HUDEP-2 (cell line): ENCODE measurements at regions not wholly inside any gene's neighbourhood (a gene's known extent, or its start where the extent isn't known, plus 50 kb on each side); places are given as distances from the start of the nearest gene placed in this dataset.
"Not testable (repeated sequence)": the region's sequence is repeated elsewhere in the genome, so short reads cannot be mapped to it uniquely, and the experiment has no call there.

Experiments
- DNase-seq, 76 experiments: peaks; one replicate each; lab custom pipeline; 2025; ENCODE audit not compliant: unreplicated experiment in 76 of 76; lab: John Stamatoyannopoulos, UW

DNA sequence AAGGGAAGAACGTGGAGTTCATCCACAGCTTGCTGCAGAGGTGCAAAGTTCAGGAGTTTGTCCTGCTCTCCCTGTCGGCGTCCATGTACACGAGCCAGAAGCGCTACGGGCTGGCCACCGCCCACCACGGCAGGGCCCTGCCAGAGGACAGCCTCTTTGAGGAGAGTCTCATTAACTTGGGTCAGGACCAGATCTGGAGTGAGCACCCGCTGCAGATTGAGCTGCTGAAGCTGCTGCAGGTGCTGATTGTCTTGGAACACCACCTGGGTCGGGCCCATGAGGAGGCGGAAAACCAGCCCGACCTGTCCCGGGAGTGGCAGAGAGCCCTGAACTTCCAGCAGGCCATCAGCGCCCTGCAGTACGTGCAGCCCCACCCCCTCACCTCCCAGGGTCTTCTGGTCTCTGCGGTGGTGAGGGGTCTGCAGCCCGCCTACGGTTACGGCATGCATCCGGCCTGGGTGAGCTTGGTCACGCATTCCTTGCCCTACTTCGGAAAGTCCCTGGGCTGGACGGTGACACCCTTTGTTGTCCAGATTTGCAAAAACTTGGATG is 73.8 kb upstream of the MORC3 start:
- DNase-seq = no peak

DNA sequence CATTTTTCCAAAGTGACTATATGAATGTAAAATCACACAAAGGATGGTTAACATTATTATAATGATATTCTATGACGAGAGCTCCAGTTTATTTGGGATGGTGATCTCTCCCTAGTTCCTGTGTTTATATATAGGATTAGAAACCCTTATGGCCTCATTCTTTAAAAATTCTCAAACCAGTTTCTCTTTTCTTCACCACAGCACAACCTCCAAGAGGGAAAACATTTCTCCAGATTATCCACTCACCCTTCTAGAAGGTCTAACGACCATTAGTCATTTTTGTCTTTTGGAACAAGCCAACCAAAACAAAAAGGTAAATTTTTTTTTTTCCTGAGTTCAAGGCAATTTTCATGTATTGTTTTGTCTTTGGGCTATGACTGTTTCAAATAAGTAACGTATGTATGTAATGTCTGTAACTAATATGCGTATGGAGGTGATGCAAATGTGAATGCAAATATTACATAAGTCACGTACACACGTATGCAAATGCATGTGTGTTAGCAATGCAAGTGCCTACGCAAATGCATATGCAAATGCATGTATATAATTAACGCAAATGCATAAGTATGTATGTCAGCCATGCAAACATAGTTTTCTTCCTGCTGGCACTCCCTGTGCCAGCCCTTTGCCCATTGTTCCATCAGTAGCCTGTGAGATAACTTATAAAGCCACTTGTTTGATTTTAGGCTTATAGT is 72.5 kb upstream of the MORC3 start:
- no peak for DNase-seq

DNA sequence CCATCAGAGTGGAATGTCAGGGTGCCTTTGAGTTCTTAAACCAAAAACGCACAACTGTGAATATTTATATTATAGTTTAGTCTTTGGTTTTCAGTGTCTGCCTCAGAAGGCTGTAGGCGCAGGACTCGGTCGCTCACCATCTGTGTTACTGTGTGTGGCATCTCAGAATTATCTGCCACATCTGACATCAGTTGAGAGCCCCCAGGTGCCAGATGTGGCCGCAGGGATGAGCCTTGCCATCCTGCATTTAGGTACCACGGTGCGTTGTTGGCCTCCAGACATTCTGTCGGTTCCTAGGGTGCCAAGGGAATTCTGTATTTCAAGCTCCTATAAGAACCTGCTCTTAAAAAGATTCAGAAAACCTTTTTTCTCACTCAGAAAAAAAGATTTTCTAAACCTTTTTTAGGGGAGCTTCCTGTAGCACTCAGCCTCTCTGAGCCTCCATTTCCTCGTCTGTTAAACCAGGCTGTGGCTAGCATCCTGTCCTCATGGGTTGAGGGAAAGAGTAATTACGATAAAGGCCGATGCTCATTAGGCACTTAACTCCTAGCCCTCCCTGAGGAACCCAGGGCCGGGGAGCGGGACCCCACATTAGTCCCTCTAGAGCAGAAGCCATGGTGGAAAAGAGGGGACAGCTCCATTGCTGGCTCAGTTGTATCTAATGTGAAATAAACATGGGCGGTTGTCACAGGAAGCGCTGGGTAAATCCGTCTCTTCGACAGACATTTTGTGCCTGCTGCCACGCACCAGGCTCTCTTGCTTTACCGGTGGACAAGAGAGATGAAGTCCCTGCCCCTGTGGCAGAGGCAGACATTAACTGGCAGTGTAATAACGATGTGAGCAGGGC is 70.2 kb upstream of the MORC3 start:
- no peak for DNase-seq

DNA sequence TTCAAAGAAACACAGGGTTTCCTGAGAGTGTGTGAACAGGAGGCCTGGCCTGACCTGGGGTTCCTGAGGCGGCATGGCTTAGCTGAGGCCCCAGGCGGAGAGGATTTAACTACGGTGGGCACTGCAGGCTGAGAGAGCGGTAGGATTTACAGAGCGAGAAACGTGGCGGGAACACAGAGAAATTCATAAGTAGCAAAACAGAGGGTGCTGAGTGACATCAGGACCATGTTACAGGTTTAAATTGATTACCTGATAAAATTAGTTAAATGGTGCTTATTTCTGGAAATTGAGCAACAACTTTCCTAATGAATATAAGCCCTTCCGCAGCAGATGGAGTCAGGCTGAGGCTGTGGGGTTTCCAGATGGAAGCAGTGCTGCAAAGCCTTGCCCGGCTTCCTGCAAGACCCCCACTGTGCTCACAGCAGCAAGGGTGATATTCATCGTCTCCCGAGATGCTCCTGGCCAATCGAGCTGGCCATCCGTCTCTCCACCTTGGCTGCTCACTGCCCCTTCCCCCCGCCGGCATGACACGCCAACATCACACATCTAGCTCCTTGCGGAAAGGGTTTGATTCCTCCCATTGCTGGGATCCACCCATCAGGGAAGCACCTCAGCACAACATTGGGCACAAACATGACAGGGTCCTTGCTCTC is 69.4 kb upstream of the MORC3 start:
- no peak for DNase-seq

DNA sequence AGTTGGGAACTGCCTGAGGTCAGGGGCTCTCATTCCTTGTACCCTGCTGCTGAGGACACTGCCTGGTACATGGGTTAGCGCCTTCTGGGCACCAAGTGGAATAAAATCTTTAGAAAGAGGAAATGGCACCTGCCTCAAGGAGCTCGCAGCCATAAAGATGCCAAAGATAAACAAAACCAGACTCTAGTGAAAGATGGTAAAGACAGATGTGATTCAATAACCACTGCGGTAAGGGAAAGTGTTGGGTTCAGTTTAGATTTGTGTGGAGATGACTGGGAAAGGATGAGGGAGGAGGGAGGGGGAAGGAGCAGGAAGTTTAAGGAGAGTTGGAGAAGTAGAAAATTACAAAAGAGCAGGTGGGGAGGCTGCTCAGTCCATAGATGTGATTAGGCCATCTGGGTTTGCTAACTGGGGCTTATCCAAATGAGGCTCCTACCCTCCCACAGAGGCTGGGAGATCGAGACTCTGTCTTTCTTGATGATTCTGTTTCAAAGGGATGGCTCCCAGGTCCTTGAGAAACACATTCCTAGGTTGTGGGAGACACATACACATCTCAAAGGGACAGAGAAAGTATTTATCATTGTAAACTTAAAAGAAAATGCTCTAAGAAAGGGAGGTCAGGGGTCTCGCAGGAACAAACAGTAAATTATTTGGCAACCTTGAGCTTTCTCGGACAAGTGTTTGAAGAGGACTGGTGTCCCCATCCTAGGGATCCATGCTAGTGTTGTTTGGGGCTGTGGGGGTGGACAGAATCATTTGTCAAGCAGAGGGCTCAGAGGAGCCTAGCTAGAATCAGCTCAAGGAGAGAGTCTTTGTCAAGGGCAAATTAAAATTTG is 65.7 kb upstream of the MORC3 start:
- no peak for DNase-seq

DNA sequence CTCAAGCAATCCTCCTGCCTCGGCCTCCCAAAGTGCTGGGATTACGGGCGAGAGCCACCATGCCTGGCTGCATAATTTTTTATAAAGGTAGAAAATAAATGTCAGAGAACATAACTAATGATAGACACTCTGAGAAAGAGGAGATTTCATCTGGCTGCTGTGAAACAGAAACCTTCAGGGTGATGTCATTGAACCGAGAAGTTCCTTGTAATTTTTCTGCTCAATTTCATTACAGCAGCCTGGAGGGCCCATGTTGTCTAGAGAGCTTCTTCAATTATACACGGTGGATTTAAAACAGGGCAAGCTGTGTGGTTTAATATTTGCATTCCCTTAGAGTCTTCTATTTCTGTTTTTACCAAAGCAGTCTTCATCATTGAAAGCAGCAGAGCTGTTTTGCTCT is 64.3 kb upstream of the MORC3 start:
- DNase-seq = no peak

DNA sequence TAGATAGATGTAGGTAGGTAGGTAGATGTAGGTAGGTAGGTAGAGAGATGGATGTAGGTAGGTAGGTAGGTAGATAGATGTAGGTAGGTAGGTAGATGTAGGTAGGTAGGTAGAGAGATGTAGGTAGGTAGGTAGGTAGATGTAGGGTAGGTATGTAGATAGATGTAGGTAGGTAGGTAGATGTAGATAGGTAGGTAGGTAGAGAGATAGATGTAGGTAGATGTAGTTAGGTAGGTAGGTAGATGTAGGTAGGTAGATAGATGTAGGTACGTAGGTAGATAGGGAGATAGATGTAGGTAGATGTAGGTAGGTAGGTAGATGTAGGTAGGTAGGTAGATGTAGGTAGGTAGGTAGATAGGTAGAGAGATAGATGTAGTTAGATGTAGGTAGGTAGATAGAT is 62.3 kb upstream of the MORC3 start:
- no peak for DNase-seq

DNA sequence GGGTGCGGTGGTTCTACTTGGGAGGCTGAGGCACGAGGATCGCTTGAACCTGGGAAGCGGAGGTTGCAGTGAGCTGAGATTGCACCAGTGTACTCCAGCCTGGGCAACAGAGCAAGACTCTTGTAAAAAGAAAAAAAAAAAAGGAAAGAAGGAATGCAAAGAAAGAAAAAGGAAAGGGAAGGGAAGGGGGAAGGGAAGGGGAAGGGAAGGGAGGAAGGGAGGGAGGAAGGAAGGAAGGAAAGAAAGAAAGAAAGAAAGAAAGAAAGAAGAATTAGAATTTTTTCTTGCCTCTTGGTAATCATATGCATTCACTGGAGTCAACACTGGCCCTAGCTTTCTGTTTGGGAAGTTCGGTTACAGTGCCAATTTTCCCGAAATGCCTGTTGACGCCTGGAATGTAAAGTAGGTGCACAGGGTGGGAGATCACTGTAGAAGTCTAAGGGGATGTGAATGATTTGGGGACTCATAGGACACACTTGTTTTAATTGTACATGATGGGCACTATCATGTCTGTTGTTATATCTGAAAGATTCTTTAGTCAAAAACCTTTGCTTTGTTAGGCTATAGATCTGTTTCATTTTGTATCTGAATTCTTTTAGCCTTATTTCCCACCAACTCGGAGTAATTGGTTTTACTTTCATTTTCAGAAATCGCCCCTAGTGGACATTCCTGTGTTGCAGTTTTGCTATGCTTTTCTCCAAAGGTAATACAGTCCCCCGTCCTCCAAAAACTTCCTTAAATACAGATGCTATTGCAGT is 59.8 kb upstream of the MORC3 start:
- peak in 47 of 76 experiments; percentile 8 to 80 (median 49) for DNase-seq

DNA sequence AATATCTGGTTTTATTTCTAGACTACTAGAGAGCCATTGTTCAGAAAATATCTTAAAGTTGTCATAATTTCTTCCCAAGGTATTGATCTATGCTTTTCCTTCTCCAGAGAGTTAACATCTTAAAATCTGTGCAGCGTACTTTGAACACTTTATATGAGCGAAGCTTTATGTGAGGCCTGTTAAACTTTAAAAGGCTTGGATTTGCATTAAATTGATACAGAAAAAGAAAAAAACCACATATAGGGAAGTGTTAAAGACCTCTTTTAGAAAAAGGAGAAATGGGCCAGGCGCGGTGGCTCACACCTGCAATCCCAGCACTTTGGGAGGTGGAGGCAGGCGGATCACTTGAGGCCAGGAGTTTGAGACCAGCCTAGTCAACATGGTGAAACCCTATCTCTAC is 59.2 kb upstream of the MORC3 start:
- no peak for DNase-seq

DNA sequence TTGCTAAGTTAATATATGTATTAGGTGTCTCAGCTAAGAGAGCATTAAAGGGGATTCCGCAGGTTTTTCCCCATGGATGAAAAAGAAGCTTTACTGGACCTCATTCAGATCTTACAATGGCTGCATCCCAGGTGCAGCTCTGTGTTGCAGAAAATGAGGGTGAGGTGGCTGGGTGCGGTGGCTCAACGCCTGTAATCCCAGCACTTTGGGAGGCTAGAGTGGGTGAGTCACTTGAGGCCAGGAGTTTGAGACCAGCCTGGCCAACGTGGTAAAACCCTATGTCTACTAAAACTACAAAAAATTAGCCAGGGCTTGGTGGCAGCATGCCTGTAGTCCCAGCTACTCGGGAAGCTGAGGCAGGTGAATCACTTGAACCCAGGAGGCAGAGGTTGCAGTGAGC is 58.5 kb upstream of the MORC3 start:
- no peak for DNase-seq

DNA sequence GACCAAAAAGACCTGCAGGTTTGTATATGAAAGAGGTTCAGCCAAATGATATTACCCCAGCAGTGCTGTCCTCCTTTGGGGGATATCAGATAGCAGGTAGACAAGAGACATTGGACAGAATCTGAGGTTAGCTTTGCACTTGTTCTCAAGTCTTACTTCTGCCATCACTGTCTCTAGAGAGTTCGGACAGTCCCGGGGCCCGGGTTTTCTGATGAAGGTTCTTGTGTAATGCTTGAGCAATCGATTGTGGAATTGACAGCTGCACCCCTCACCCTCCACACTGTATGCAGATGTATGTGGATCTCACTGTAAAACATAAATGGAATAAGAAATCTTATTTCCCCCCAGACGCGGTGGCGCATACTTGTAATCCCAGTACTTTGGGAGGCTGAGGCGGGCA is 56.2 kb upstream of the MORC3 start:
- no peak for DNase-seq

DNA sequence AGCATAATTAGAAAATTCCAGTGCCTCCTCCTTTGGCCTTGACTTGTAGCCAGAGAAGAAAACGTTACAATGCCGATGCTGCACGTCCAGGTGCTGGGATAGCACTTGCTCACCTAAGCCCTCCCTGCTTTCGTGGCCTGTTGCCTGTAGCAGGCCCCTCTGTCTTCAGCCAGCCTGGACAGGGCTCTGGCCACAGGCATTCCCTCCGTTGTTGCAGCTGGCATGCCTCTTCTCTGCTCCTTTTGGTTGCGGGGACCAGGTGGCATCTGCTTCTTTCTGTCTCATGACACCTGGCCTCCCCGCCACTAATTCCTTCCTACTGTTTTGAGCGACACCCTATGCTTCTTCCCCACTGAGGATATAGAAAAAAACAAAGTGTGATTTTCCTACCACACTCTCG is 54.6 kb upstream of the MORC3 start:
- no peak for DNase-seq

DNA sequence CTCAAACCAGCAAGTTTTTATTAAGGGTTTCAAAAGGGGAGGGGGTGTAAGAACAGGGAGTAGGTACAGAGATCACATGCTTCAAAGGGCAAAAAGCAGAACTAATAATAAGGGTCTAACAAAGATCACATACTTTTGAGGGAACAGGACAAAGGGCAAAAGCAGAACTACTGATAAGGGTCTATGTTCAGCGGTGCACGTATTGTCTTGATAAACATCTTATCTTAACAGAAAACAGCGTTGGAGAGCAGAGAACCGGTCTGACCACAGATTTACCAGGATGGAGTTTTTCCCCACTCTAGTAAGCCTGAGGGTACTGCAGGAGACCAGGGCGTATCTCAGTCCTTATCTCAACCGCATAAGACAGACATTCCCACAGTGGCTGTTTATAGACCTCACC is 52.2 kb upstream of the MORC3 start:
- DNase-seq = peak in 1 of 76 experiments; percentile 19

DNA sequence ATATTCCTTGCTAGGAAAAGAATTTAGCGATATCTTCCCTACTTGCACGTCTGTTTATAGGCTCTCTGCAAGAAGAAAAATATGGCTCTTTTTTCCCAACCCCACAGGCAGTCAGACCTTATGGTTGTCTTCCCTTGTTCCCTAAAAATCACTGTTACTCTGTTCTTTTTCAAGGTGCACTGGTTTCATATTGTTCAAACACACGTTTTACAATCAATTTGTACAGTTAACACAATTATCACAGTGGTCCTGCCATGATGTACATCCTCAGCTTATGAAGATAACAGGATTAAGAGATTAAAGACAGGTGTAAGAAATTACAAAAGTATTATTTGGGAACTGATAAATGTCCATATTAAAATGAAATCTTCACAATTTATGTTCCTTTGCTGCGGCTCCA is 51.7 kb upstream of the MORC3 start:
- DNase-seq = not testable (repeated sequence)
